ENCODE measurements at regions not wholly inside any gene's neighbourhood (a gene's known extent, or its start where the extent isn't known, plus 50 kb on each side); places are given as distances from the start of the nearest gene placed in this dataset.

DNA sequence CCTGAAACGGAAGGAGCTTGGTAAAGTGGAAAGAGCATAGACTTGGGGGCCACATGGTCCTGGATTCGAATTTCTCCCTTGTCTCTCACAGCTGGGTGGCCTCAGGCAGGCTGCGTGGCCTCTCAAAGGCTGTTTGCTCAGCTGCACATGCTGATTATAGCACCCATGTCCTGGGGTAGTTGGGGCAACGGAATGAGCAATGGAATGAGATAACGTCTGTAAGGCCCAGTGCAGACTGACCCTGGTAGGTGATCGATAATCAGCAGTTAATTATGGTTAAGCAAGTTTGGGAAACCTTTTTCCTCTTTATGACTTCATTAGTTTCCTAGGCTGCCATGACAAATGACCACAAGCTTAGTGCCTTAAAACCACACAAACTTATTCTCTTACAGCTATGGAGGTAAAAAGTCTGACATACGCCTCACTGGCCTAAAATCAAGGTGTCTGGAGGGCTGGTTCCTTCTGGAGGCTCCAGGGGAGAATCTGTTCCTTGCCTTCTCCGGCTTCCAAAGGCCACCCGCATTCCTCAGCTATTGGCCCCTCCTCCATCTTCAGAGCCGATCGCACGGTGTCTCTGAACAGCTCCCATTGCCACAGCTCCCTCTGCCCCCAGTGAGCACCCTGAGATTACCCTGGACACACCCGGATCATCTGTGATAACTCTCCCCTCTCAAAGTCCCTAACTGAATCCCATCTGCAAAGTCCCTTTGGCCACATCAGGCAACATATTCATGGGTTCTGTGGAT, 294.9 kb upstream of the FOXF1 start:
- DNase-seq (ENCODE audit: low spot score): no peak

DNA sequence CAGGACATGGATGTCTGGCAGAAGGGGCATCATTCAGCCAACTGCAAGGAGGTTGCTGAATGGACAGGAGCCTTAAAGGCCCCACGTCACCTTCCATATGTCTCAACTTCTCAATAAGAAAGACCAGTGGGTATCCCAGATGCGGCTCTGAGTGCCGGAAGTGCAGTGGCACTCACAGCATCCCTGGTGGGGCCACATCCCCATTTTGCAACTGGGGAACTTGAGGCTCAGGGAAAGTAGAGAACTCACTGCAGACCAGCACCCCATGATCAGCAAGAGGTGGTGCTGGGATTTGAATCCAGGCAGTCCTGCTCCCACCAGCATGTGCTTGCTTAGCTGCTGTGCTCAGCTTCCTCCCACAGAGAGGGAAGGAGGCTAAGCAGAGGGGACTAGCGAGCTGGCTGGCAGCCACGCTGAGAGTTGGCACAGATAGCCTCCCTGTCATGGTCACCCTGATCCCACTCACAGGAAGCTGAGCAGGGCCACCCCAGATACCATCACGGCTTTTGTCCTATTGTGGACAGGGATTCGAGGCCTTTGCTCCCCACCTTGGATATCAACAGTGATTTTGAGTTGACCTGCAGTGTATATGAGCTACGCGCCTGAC, 294.2 kb upstream of the FOXF1 start:
- DNase-seq (ENCODE audit: low spot score): no peak

DNA sequence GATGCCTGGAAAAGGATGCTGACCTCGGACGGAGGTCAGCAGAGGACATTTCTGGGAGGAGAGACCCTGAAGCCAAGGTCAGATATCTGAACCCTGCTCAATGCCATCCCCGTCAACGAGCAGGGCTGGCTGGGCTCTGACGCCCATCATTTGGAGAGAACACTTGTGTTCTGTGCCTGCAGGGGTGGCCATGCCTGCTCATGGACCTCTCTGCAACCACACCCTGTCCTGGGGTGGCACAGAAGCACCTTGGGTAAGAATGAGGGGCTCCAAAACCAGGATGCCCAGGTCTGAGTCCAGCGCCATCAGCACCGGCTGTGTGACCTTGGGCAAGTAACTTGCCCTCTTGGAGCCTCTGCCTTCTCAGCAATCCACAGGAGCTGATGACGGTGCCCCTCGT, 293.7 kb upstream of the FOXF1 start:
- no peak for DNase-seq (ENCODE audit: low spot score)

DNA sequence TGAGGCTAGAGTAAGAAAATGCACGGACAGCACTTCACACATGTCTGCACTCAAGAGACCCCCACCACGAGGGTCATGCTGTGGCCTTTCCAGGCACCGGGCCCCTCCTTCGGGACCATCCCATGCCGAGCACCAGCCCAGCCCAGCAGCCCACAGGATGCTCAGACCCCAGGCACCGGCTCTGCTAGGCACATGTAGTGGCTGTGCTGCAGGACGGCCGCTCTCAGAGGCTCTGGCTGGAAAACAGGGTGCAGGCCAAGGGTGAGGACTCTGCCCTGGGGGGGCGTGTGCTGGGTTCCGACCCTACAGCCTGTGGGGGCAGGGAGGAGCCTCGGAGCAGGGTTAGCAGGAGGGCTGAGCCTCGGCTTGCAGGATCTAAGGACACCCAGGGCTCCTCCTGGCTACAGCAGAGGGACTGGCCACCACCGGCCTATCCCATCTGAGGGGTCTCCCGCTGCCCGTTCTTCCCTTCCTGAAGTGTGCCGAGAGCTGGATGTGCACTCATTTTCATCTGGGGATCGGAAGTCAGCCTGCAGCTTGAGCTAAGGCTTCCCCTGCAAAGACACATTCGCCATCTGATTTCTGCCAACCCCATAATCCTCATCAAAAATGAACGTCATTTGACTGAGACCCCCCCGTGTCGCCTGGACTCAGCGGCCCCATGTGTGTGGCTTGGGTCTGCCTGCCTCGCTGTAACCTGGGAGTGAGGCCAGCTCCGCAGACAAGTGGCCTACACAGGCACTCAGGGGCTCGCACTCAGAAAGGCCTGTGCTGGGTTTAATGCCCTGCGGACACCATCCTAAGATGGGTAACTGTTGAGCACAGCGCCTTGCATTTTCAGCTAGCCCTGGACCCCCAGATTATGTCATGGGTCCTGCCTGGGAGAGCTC, 293.1 kb upstream of the FOXF1 start:
- DNase-seq (ENCODE audit: low spot score): no peak

DNA sequence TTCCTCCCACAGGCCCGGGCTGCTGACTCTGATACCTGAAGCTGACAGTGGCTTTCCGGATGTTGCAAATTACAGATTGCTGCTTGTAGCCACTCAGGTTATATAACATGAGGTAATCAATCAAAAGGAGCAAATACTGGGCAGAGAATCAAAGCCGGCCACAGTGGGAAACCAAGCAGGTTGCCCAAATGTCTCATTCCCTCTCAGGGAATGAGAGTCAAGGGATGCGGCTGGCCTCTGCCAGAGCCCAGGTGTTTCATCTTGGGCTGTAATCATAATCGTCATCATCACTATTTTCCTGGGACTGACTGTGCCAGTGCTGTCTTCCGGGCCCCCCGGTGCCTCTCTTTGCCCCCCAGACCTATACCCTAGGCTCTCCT, 292.4 kb upstream of the FOXF1 start:
- no peak for DNase-seq (ENCODE audit: low spot score)

DNA sequence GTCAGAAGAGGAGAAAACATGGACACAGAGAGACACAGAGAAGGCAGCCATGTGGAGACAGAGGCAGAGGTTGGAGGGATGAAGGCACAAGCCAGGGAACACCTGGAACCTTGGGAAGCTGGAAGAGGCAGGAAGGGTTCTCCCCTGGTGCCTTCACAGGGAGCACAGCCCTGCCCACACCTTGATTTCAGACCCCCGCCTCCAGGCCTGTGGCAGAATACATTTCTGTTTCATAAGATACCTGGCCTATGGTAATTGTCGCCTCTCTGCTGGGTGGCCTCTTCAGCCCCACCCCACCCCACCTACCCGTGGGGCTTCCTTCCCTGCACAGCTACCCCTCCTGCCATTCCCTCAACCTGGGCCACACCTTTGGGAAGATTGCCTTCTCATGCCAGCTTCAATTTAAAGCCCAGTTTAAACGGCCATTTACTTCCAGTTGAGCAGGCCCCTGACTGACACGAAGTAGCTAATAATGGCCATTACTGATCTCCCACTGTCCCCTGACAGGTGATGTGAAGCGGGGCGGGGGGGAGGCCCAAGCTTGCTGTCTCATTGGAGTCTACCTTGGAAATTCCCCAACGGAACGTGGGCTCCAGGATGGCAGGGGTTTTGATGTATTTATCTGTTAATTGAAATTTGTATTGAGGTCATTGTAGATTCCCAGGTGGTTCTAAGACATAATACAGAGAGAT, 291.7 kb upstream of the FOXF1 start:
- DNase-seq (ENCODE audit: low spot score): no peak

DNA sequence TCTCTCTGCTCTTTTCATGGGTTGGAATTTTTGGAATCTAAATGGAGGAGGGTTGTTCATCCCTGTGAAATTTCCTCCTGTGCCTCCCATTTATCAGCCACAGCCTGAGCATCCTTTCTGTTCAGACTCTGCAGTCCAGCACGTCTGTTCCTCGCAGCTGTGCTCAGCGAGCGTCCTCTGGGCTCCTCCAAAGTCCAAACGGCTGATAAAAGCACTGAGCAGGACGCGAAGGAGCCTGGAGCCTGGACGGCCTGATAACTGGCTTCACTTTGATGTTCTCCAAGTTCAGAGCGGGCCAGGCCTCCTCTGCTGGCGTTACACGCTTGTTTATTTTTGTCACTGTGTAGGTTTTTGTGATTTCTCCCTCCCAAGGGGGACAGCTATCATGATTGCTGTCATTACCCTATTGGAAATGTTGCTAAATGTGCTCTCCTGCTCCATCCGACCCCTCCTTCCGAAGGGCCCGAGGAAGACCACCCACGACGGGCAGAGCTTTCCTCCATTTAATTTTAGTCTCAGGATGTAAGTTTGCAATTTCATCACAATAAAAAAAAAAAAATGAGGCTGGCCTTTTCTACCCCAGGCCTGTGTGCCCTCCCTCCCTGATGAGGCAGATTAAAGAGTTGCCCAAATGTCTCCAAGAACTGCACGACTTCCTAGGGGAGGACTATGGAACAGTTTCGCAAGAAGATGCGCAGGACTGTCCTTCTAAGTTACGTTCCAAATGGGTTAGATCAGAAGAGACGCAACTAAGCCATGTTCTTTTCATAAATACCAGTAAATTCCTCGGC, 290.5 kb upstream of the FOXF1 start:
- DNase-seq (ENCODE audit: low spot score): no peak

DNA sequence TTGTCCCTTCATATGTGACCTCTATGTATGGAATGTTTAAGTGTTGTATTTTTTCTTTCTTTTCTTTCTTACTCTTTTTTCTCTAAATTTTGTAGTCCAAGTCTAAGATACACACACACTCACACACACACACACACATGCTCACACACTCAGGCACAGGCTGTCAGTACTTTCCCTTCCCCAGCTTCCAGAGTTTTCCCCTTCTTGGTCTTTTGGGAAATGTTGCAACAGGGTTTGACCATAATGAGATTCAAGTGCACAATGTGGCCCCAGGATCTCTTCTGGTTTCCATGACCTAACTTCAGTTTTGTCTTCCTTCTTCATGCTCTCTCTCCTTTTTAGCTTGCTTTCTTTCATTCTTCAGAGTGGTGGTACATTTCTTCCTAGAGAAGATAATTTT, 289.8 kb upstream of the FOXF1 start:
- DNase-seq (ENCODE audit: low spot score): no peak

DNA sequence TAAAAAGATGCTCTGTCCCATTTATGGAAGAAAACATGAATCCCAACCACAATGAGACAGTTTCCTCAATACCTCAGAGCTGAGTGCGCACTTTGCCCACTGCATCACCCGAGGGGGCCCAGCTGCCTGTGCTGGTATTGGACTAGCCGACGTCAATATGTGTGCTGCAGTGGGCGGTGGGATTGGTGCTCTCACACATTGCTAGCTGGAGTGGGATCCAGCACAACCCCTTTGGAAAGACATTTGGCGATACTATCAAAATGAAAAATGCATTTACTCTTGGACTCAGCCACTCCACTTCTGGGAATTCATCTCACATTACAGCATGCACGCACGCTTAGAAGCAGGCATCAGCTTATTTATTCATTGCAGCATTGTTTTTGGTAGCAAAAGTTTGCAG, 289.2 kb upstream of the FOXF1 start:
- DNase-seq (ENCODE audit: low spot score): no peak

DNA sequence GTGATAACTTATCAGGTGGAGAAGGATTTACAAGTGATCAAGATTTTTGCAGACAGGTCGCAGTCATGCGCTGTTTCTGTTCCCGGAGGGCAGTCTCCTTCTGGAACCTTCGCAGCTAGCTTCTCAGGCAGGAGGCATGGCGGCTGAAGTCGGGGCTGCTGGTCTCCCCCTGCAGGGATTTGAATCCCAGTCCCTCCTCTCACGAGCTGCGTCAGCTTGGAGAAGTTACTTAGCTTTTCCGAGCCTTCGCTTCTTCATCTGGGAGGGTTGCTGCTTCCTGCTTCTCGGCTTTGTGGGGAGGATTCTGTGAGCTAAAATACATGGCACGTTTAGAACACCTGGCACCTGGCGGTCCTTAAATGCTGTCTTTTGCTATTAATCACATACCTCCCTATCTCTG, 287.8 kb upstream of the FOXF1 start:
- DNase-seq (ENCODE audit: low spot score): no peak

DNA sequence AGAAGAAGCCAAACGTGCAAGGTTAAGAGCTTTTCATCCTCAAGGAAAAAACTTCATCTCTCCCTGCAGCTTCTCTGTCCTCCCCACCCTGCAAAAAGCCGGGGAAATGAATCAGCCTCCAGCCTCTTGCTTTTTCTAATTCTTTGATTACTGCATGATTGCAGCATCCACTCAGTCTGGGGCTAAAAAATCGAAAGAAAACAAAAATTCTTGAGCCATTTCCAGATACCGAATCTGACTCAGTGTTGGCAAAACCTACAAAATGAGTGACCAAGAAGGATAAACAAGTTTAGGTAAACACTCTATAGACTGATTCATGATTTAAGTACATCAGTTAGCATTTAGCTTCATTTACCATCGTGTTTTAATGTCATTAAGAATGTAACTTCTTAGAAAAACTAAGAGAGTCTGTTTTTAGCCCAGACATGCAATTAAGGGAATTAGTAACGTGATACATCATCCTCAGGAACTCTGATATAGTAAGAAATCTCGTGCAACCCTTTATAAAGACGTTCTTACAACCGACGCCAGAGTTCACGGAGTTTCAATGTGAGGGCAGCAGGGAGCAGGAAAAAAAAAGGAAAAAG, 287.3 kb upstream of the FOXF1 start:
- no peak for DNase-seq (ENCODE audit: low spot score)

DNA sequence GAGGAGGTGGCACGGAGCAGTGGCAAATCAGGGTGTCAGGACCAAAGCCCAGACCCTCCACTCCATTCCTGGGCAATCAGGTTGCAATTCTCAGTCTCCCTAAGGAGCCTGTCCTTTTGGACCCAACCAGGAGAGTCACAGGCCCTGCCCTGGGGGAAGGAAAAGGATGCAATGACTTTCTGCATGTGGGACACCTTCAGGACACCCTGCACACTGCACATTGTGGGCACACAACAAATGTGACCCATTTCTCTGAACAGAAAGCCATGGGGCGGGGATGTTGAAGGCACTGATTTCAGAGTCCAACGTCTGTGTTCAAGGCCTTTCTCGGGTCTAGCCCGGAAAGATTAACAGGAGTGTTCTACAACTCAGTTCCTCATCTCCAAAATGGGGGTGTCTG, 286.2 kb upstream of the FOXF1 start:
- DNase-seq (ENCODE audit: low spot score): no peak

DNA sequence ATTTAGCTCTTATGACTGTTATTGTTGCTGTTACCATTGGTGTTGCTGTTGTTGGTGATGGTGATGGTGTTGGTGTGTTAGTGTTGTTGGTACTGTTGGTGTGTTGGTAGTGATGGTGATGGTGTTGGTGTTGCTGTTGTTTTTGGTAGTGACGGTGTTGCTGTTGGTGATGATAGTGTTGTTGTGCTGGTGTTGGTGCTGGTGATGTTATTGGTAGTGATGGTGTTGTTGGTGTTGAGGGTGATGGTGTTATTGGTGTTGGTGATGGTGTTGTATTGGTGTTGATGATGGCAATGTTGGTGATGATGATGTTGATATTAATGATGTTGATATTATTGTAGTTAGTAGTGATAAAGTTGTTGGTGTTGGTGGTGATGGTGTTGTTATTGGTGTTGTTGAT, 285.7 kb upstream of the FOXF1 start:
- DNase-seq (ENCODE audit: low spot score): no peak

DNA sequence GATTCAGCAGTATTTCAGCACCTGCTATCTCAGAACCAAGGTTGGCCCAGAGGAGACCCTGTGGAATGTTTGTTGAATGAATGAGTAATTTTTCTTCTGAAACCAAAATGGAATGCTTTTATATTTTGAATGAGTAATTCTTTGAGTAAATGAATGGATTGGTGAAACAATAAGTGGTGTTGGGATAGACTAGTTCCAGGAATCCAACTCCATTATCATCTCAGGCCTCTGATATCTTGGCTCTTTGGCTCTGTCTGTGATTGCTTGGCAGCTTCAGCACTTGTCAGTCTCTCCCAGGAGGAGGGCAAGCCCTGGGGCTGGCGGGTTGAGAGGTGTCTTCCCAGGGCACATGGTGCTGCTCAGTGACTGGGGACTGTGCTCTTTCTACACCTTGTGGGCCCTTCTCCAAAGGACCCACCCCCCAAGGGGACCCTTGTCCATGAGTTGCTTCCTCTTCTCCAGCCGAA, 284.4 kb upstream of the FOXF1 start:
- no peak for DNase-seq (ENCODE audit: low spot score)

DNA sequence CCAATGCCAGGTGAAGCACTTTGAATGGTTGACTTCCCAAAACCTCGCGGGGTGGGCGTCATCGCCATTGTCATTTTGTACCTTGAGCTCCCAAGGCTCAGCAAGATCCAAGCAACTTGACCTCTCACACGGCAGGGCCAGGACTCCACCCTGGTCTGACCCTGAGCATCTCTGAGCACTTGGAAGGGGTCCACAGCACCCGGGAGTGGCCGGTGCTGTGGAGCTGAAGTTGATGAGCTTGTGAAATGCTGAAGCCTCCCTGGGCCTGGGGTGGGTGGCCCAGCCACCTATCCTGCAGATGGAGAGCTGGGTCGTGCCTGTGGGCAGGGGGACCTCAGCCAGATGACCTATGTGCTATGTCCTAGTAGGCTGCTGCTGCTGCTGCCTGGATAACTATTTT, 283.3 kb upstream of the FOXF1 start:
- DNase-seq (ENCODE audit: low spot score): no peak

DNA sequence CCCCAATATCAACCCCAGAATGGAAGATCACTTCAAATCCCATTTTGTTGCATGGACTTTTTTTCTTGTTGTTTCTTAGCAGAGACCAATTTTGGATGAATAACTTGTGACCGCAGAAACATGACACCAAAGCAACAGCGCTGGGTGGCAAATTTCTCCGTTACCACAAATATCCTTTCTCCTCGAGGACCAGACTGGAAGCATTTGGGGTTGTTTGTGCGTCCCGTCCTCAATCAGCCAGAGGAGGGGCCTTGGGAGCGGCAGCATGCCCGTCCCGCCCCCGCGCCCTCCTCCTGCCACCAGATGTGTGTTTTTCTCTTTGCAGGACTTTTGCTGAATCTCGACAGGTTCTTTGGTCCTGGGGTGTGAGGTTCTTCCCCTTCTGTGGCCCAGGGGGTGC, 282.5 kb upstream of the FOXF1 start:
- no peak for DNase-seq (ENCODE audit: low spot score)

DNA sequence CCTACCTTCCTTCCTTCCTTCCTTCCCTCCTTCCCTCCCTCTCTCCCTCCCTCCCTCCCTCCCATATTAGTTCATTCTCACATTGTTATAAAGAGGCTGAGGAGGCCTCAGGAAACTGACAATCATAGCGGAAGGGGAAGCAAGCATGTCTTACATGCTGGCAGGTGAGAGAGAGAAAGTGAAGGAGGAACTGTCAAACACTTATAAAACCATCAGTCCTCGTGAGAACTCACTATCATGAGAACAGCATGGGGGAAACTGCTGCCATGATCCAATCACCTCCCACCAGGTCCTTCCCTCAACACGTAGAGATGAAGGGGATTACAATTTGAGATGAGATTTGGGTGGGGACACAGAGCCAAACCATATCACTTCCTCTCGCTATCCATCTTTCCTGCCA, 281.6 kb upstream of the FOXF1 start:
- DNase-seq (ENCODE audit: low spot score): no peak

DNA sequence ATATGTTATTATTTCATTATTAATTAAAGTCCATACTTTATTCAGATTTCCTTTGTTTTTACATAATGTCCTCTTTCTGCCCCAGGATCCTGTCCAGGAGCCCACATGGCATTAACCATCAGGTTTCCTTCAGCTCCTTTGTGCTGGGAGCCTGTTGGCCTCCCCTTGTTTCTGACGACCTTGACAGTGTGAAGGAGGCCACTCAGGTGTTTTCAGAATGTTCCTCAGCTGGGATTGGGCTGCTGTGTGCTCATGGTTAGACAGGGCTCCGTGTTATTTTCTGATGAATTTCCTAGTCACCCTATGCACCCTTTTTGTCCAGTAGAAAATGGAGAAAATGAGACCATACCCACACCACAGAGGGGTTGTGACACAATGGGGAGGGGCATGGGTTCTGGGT, 281.0 kb upstream of the FOXF1 start:
- no peak for DNase-seq (ENCODE audit: low spot score)

DNA sequence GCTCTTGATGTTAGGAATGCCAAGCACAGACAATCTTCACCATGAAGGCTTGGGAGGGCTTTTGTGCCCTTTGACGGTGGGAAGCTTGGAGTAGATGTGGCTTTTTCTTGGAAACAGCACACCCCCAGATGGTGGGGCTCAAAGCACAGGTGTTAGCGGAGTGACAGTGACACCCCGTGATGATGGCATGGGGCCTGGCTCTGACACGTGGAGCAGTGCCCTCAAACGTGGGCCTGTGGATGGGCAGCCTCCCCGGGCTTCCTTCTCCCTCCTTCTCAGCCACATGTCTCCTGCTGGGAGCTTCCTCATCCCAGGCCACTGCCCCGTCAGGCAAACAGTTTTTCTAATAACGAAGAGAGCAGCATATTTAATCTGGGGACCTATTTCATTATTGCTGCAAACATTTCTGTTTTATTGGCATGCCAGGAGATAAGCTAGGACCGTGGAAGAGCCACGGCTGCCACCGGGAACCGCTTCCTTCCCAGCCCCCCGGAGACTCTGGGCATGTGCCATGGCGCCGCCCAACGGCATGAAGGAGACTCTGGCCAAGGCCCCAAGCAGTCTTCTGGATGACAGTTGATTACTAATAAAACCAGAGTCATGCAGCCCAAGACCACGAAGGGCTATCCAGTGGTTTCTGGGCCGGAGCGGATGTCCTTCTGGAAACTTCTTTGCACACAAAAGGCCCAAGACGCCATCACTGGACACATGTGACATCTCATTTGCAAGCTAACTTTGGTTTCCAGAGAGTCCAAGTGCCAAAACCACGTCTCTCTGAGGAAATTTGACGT, 280.3 kb upstream of the FOXF1 start:
- no peak for DNase-seq (ENCODE audit: low spot score)

DNA sequence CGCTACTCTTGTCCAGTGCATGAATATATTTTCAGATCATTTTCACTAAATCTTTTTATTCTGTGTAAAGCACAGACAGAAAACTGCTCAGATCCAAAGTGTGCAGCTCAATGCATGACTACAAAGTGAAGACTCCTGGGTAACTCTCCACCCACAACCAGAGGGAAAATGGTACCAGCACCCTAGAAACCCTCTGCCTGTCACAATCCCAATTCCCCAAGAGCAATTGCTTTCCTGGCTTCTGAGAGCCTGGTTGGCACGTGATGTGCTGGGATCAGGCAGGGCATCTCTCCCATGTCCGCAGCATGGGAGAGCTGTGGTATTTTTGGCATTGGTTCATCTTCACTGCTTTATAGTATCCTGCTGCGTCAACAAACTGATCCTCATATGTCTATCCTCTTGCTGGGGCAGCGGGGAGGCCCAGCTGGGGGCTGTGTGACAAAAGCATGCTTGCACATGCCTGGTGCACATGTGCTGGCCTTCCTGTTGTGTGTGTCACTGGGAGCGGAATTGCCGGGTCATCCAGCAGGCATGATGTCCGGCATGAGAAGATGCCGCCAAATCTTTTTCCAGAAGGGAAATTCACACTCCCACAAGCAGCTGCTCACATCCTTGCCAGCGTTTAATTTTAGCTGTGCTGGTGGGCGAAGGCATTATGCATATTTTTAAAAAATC, 278.9 kb upstream of the FOXF1 start:
- no peak for DNase-seq (ENCODE audit: low spot score)
